HL-60 (cell line): ENCODE measurements at regions not wholly inside any gene's neighbourhood (a gene's known extent, or its start where the extent isn't known, plus 50 kb on each side); places are given as distances from the start of the nearest gene placed in this dataset.

Experiments used
- DNase-seq, 2 experiments: peaks; one replicate each; pipeline ENCODE4 v3.0.0-alpha.2; 2010 to 2020; ENCODE audit warnings: low read depth in 1 of 2, low spot score in 1 of 2
- H3K27ac ChIP-seq: fragments of 250-450 bp; sonication (Bioruptor Pico); replicated peaks from 2 replicates; pipeline ENCODE4 v1.5.1; 2020; ENCODE audit warnings: mild to moderate bottlenecking, moderate library complexity
- H3K27me3 ChIP-seq: fragments of 250-450 bp; sonication (Bioruptor Pico); 2 replicates; pipeline ENCODE4 v1.5.1; 2021; ENCODE audit warnings: mild to moderate bottlenecking, moderate library complexity; ENCODE audit not compliant: insufficient read depth, poor library complexity, severe bottlenecking
- H3K4me3 ChIP-seq: replicated peaks from 2 replicates; pipeline ENCODE4 v1.5.1; 2011; ENCODE audit warnings: mild to moderate bottlenecking, control low read depth, low read length; ENCODE audit not compliant: insufficient read depth
- CTCF ChIP-seq: IDR thresholded peaks from one replicate; pipeline ENCODE4 v1.5.1; 2011; ENCODE audit warnings: low read length, control low read depth, inconsistent platforms; ENCODE audit not compliant: insufficient read depth
- GABPA ChIP-seq: IDR thresholded peaks from 2 replicates; pipeline ENCODE4 v1.6.1; 2012; ENCODE audit warnings: low read depth
- POLR2AphosphoS5 ChIP-seq: IDR thresholded peaks from 2 replicates; pipeline ENCODE4 v1.6.1; 2012; ENCODE audit warnings: low read depth
- REST ChIP-seq: IDR thresholded peaks from 2 replicates; pipeline ENCODE4 v1.6.1; 2012; ENCODE audit warnings: low read depth; ENCODE audit not compliant: insufficient replicate concordance
- SPI1 ChIP-seq: IDR thresholded peaks from 2 replicates; pipeline ENCODE4 v1.6.1; 2012; ENCODE audit warnings: low read depth, mild to moderate bottlenecking, borderline replicate concordance

- DNase-seq = no peak
- no peak for TF ChIP-seq CTCF
- TF ChIP-seq REST = no peak
- TF ChIP-seq SPI1 = no peak
- no peak for TF ChIP-seq GABPA
- no peak for TF ChIP-seq POLR2AphosphoS5
- Histone ChIP-seq H3K27ac (no peak overlapping the region), H3K4me3 (no peak overlapping the region), H3K27me3 (no peaks in the 10 kb centered on the region)
Observed at GRCh38 chr4:33057736-33058135, 2337.6 kb downstream of the PCDH7 start.

GRCh38 chr4:33058998-33059397, 2338.8 kb downstream of the PCDH7 start:
- no peak for DNase-seq

More at GRCh38 chr4:33058998-33059397, 2338.8 kb downstream of the PCDH7 start:
- no peaks in the 10 kb centered on the region for H3K27me3 ChIP-seq
- no peak overlapping the region for H3K4me3 ChIP-seq
- no peak overlapping the region for H3K27ac ChIP-seq
- TF ChIP-seq REST = no peak
- no peak for TF ChIP-seq SPI1
- TF ChIP-seq CTCF = no peak
- TF ChIP-seq POLR2AphosphoS5 = no peak
- TF ChIP-seq GABPA = no peak
